ENCODE measurements at regions not wholly inside any gene's neighbourhood (a gene's known extent, or its start where the extent isn't known, plus 50 kb on each side); places are given as distances from the start of the nearest gene placed in this dataset.
"Not testable (repeated sequence)": the region's sequence is repeated elsewhere in the genome, so short reads cannot be mapped to it uniquely, and the experiment has no call there.

GRCh38 chr22:19598054-19598855 lies 74.0 kb upstream of the CLDN5 start:
- H3K4me3 ChIP-seq: no peak overlapping the region
- no peak for DNase-seq (ENCODE audit: low spot score)
- no peaks in the 10 kb centered on the region for H3K27me3 ChIP-seq
- H3K4me1 ChIP-seq: peaks cover 0 to 9% of the 10 kb centered on the region in 2 donors
- H3K27ac ChIP-seq: no peak overlapping the region
- H3K9me3 ChIP-seq: no peaks in the 10 kb centered on the region
- no peak for TF ChIP-seq CTCF (IDR thresholded peaks at IDR 0.05)
- H3K36me3 ChIP-seq: no peaks in the 10 kb centered on the region

- no peak overlapping the region for H3K4me3 ChIP-seq
- no peaks in the 10 kb centered on the region for H3K36me3 ChIP-seq
- H3K9me3 ChIP-seq: no peaks in the 10 kb centered on the region
- no peak for TF ChIP-seq CTCF (IDR thresholded peaks at IDR 0.05)
- no peak for DNase-seq (ENCODE audit: low spot score)
- no peaks in the 10 kb centered on the region for H3K27me3 ChIP-seq
- peaks cover 0 to 9% of the 10 kb centered on the region in 2 donors for H3K4me1 ChIP-seq
- no peak overlapping the region for H3K27ac ChIP-seq
These were observed 74.8 kb upstream of the CLDN5 start for GRCh38 chr22:19599004-19599403.

GRCh38 chr22:19599626-19600243 lies 75.5 kb upstream of the CLDN5 start:
- Histone ChIP-seq H3K9me3 (no peaks in the 10 kb centered on the region), H3K4me3 (no peak overlapping the region), H3K27ac (no peak overlapping the region), H3K27me3 (no peaks in the 10 kb centered on the region), H3K36me3 (no peaks in the 10 kb centered on the region), H3K4me1 (peaks cover 0 to 9% of the 10 kb centered on the region in 2 donors)
- DNase-seq (ENCODE audit: low spot score): no peak
- no peak for TF ChIP-seq CTCF (IDR thresholded peaks at IDR 0.05)

- not testable (repeated sequence) for H3K4me1 ChIP-seq; H3K27me3 ChIP-seq; H3K4me3 ChIP-seq; H3K36me3 ChIP-seq; H3K9me3 ChIP-seq; DNase-seq (ENCODE audit: low spot score); H3K27ac ChIP-seq
These were observed 79.1 kb upstream of the CLDN5 start for GRCh38 chr22:19603346-19603745.

- Histone ChIP-seq H3K4me3 (no peak overlapping the region), H3K27ac (no peak overlapping the region), H3K9me3 (no peaks in the 10 kb centered on the region), H3K36me3 (no peaks in the 10 kb centered on the region), H3K4me1 (no peaks in the 10 kb centered on the region), H3K27me3 (no peaks in the 10 kb centered on the region)
- no peak for DNase-seq (ENCODE audit: low spot score)
- no peak for TF ChIP-seq CTCF (IDR thresholded peaks at IDR 0.05)
These were observed 79.6 kb upstream of the CLDN5 start for GRCh38 chr22:19603767-19604166.

GRCh38 chr22:19604711-19605268 lies 80.6 kb upstream of the CLDN5 start:
- H3K27ac ChIP-seq: no peak overlapping the region

More at GRCh38 chr22:19604711-19605268, 80.6 kb upstream of the CLDN5 start:
- no peak for TF ChIP-seq CTCF (IDR thresholded peaks at IDR 0.05)
- no peaks in the 10 kb centered on the region for H3K27me3 ChIP-seq
- H3K9me3 ChIP-seq: no peaks in the 10 kb centered on the region
- no peaks in the 10 kb centered on the region for H3K4me1 ChIP-seq
- H3K36me3 ChIP-seq: no peaks in the 10 kb centered on the region
- no peak overlapping the region for H3K4me3 ChIP-seq
- DNase-seq (ENCODE audit: low spot score): no peak
